ENCODE measurements at regions not wholly inside any gene's neighbourhood (a gene's known extent, or its start where the extent isn't known, plus 50 kb on each side); places are given as distances from the start of the nearest gene placed in this dataset.

- Histone ChIP-seq H3K27me3 (ENCODE audit: insufficient read depth, low read length) (no peaks in the 10 kb centered on the region), H3K27ac (ENCODE audit: low read depth, low read length) (no peak overlapping the region), H3K9me3 (ENCODE audit: insufficient read depth, low read depth, low read length) (no peaks in the 10 kb centered on the region), H2AFZ (ENCODE audit: low read depth, low read length) (no peak overlapping the region), H3K4me1 (ENCODE audit: insufficient read depth, low read length) (no peaks in the 10 kb centered on the region), H3K79me2 (ENCODE audit: insufficient read depth, low read length) (no peaks in the 10 kb centered on the region), H3K4me2 (ENCODE audit: low read length) (no peak overlapping the region), H3K9ac (ENCODE audit: low read length) (no peak overlapping the region), H4K20me1 (ENCODE audit: insufficient read depth, low read length) (no peaks in the 10 kb centered on the region), H3K36me3 (ENCODE audit: insufficient read depth, low read length) (no peaks in the 10 kb centered on the region), H3K4me3 (ENCODE audit: insufficient read depth, low read depth, low read length) (no peak overlapping the region)
- Mint-ChIP-seq H3K27me3 (ENCODE audit: low read depth, unreplicated experiment) (no peaks in the 10 kb centered on the region), H3K4me3 (ENCODE audit: unreplicated experiment) (no peak overlapping the region), H3K4me1 (ENCODE audit: low read depth, unreplicated experiment) (no peaks in the 10 kb centered on the region), H3K9me3 (ENCODE audit: unreplicated experiment) (no peaks in the 10 kb centered on the region), H3K36me3 (ENCODE audit: low read depth, unreplicated experiment) (no peaks in the 10 kb centered on the region), H3K27ac (ENCODE audit: unreplicated experiment) (no peak overlapping the region)
- DNase-seq (ENCODE audit: low read depth), result no peak
- TF ChIP-seq, protein P1, sequence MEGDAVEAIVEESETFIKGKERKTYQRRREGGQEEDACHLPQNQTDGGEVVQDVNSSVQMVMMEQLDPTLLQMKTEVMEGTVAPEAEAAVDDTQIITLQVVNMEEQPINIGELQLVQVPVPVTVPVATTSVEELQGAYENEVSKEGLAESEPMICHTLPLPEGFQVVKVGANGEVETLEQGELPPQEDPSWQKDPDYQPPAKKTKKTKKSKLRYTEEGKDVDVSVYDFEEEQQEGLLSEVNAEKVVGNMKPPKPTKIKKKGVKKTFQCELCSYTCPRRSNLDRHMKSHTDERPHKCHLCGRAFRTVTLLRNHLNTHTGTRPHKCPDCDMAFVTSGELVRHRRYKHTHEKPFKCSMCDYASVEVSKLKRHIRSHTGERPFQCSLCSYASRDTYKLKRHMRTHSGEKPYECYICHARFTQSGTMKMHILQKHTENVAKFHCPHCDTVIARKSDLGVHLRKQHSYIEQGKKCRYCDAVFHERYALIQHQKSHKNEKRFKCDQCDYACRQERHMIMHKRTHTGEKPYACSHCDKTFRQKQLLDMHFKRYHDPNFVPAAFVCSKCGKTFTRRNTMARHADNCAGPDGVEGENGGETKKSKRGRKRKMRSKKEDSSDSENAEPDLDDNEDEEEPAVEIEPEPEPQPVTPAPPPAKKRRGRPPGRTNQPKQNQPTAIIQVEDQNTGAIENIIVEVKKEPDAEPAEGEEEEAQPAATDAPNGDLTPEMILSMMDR (IDR thresholded peaks at IDR 0.05; ENCODE audit: insufficient read depth, low read depth, low read length), result no peak
- no peak for TF ChIP-seq EZH2 (IDR thresholded peaks at IDR 0.05; ENCODE audit: insufficient read depth, low read length)
- FAIRE-seq, result no peak
These were observed 804.5 kb downstream of the NR4A2 start for GRCh38 chr2:155528034-155528433.

GRCh38 chr2:155525199-155525598 is 807.3 kb downstream of the NR4A2 start:
- DNase-seq (ENCODE audit: low read depth) (no peak), FAIRE-seq (no peak)
- Mint-ChIP-seq H3K9me3 (ENCODE audit: unreplicated experiment) (no peaks in the 10 kb centered on the region), H3K27ac (ENCODE audit: unreplicated experiment) (no peak overlapping the region), H3K27me3 (ENCODE audit: low read depth, unreplicated experiment) (no peaks in the 10 kb centered on the region), H3K36me3 (ENCODE audit: low read depth, unreplicated experiment) (no peaks in the 10 kb centered on the region), H3K4me1 (ENCODE audit: low read depth, unreplicated experiment) (no peaks in the 10 kb centered on the region), H3K4me3 (ENCODE audit: unreplicated experiment) (no peak overlapping the region)
- no peak overlapping the region for H3K9ac ChIP-seq (ENCODE audit: low read length)
- no peak overlapping the region for H2AFZ ChIP-seq (ENCODE audit: low read depth, low read length)
- TF ChIP-seq, protein P1 (IDR thresholded peaks at IDR 0.05; ENCODE audit: insufficient read depth, low read depth, low read length), result no peak
- TF ChIP-seq EZH2 (IDR thresholded peaks at IDR 0.05; ENCODE audit: insufficient read depth, low read length), result no peak
- H3K9me3 ChIP-seq (ENCODE audit: insufficient read depth, low read depth, low read length), result no peaks in the 10 kb centered on the region
- no peaks in the 10 kb centered on the region for H3K27me3 ChIP-seq (ENCODE audit: insufficient read depth, low read length)
- no peak overlapping the region for H3K27ac ChIP-seq (ENCODE audit: low read depth, low read length)
- H4K20me1 ChIP-seq (ENCODE audit: insufficient read depth, low read length), result no peaks in the 10 kb centered on the region
- H3K4me2 ChIP-seq (ENCODE audit: low read length), result no peak overlapping the region
- H3K4me3 ChIP-seq (ENCODE audit: insufficient read depth, low read depth, low read length), result no peak overlapping the region
- no peaks in the 10 kb centered on the region for H3K4me1 ChIP-seq (ENCODE audit: insufficient read depth, low read length)
- no peaks in the 10 kb centered on the region for H3K36me3 ChIP-seq (ENCODE audit: insufficient read depth, low read length)
- H3K79me2 ChIP-seq (ENCODE audit: insufficient read depth, low read length), result no peaks in the 10 kb centered on the region

DNA sequence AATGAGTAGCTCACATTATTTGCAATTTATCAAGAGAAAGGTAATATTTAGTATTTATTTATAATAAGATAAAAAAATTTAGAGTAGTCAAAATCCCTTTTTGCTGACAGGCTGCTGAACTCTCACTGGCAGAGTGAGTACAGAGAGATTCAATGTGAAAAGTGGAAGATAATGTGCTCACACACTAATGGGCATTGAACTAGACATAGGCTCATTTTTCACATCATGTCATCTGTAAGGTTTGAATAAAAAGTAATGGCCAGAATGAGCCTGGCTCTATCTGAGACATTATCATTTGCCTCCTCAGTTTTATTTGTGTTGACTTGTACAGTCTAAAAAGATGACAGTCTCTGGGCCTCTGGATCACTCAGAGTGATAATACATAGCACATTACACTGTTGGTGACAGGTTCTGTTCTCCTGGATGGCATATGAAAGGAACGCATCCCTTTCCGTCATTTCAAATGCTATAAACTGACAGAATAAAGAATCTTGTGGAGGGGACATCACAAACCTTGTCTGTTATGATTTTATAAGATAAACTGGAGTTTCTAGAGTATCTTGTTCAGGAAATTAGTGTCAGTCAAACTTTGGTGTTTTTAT is 812.9 kb downstream of the NR4A2 start:
- TF ChIP-seq EZH2 (IDR thresholded peaks at IDR 0.05; ENCODE audit: insufficient read depth, low read length), result no peak
- TF ChIP-seq, protein P1 (IDR thresholded peaks at IDR 0.05; ENCODE audit: insufficient read depth, low read depth, low read length), result no peak
- H3K27me3 Mint-ChIP-seq (ENCODE audit: low read depth, unreplicated experiment), result no peaks in the 10 kb centered on the region
- H2AFZ ChIP-seq (ENCODE audit: low read depth, low read length), result no peak overlapping the region
- DNase-seq (ENCODE audit: low read depth) (no peak), FAIRE-seq (no peak)
- no peaks in the 10 kb centered on the region for H3K36me3 ChIP-seq (ENCODE audit: insufficient read depth, low read length)
- no peaks in the 10 kb centered on the region for H3K9me3 ChIP-seq (ENCODE audit: insufficient read depth, low read depth, low read length)
- no peak overlapping the region for H3K4me2 ChIP-seq (ENCODE audit: low read length)
- no peaks in the 10 kb centered on the region for H3K4me1 ChIP-seq (ENCODE audit: insufficient read depth, low read length)
- H3K9ac ChIP-seq (ENCODE audit: low read length), result no peak overlapping the region
- no peaks in the 10 kb centered on the region for H3K9me3 Mint-ChIP-seq (ENCODE audit: unreplicated experiment)
- no peak overlapping the region for H3K4me3 Mint-ChIP-seq (ENCODE audit: unreplicated experiment)
- H3K36me3 Mint-ChIP-seq (ENCODE audit: low read depth, unreplicated experiment), result no peaks in the 10 kb centered on the region
- H3K27me3 ChIP-seq (ENCODE audit: insufficient read depth, low read length), result no peaks in the 10 kb centered on the region
- H3K79me2 ChIP-seq (ENCODE audit: insufficient read depth, low read length), result no peaks in the 10 kb centered on the region
- H3K27ac Mint-ChIP-seq (ENCODE audit: unreplicated experiment), result no peak overlapping the region
- no peak overlapping the region for H3K27ac ChIP-seq (ENCODE audit: low read depth, low read length)
- H3K4me3 ChIP-seq (ENCODE audit: insufficient read depth, low read depth, low read length), result no peak overlapping the region
- no peaks in the 10 kb centered on the region for H4K20me1 ChIP-seq (ENCODE audit: insufficient read depth, low read length)
- H3K4me1 Mint-ChIP-seq (ENCODE audit: low read depth, unreplicated experiment), result no peaks in the 10 kb centered on the region

All from astrocyte (in vitro differentiated cells and primary cell).